Embryonic facial prominence (tissue), 1 donor: ENCODE measurements at regions not wholly inside any gene's neighbourhood (a gene's known extent, or its start where the extent isn't known, plus 50 kb on each side); places are given as distances from the start of the nearest gene placed in this dataset.
A peak's percentile ranks its signal among the peaks of the same experiment; 100 is the strongest.
"Not testable (repeated sequence)": the region's sequence is repeated elsewhere in the genome, so short reads cannot be mapped to it uniquely, and the experiment has no call there.

Experiments used
- DNase-seq: peaks from one replicate; pipeline ENCODE4 v3.0.0-alpha.2; 2016; ENCODE audit errors: extremely low spot score

DNA sequence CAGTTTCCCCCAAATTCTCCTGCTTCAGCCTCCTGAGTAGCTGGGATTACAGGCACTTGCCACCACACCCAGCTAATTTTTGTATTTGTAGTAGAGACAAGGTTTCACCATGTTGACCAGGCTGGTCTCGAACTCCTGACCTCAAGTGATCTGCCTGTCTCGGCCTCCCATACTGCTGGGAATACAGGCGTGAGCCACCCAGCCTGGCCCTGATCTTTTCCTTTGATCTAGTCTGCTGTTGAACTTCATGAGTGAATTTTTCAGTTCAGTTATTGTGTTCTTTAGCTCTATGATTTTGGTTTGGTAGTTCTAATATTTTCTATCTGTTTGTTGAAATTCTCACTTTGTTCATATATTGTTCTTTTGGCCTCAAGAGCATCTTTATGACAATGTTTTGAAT is 83.4 kb upstream of the RAP2C start:
- DNase-seq = not testable (repeated sequence)

DNA sequence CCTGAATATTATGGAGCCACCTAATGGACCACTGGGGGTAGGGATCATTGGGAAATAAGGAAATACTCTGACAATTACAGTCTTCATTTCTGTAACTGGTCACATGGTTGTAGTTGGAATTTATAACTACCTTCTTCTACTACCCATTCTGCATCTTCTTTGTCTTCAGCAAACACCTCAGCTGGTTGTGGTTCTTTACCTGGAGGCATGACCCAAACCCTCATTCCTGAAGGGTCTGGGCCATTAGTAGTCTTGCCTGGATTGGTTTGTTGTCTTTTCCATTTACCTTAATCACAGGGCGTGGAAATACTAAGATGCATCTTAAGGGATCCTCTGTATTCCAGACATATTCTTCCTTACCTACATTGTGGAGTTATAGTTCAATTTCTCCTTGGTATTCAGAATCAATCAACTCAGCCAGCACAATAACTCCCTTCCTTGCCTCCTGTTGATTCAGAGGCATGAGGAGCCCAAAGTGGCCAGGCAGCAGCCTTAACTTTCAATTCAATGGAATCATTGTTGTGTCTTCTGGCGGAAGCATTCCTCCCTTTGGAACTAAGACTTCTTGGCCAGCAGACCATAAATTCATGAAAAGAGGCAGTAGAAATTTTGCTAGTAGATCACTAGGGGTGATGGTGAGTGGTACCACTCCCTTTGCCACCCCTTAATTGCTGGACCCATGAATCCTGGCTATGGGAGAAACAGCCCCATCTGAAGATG is 75.7 kb upstream of the RAP2C start:
- DNase-seq = no peak

DNA sequence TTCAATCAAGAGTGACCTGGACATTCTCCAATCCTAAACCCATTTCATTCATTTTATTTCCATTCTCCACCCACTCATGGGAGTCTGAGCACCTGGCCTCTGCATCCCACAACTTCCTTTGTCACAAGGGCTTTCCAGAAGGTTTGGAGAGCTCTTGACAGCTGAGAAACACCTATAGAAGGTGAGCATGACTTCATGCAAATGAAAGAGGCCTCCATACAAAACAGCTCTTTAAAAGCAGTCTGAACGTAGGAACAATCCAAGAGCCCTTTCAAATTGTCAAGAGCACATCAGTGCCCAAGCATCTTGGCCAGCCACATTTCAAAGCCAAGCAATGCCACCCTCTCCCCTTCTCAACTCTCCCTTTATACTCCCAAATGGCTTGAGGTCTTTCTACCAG is 74.9 kb upstream of the RAP2C start:
- DNase-seq = no peak

DNA sequence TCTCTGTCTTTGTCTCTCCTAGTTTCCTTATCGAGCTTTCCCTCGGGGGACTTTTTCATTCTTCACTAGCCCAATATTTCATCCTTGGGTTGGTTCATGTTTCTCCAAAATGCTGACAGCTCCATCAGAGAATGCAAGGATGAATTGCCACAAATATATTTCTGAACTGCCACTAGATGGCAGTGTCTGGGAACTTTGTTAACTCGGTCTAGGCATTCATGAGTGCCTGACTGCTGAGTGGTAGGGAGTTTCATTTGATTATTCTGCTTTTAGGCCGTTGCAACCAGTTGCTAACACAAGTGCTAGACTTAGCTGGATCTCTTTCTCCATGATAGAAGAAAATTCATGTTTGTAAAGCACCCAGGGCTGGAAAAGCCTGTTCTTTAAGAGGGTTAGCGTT is 73.5 kb upstream of the RAP2C start:
- DNase-seq = peak; percentile 54

DNA sequence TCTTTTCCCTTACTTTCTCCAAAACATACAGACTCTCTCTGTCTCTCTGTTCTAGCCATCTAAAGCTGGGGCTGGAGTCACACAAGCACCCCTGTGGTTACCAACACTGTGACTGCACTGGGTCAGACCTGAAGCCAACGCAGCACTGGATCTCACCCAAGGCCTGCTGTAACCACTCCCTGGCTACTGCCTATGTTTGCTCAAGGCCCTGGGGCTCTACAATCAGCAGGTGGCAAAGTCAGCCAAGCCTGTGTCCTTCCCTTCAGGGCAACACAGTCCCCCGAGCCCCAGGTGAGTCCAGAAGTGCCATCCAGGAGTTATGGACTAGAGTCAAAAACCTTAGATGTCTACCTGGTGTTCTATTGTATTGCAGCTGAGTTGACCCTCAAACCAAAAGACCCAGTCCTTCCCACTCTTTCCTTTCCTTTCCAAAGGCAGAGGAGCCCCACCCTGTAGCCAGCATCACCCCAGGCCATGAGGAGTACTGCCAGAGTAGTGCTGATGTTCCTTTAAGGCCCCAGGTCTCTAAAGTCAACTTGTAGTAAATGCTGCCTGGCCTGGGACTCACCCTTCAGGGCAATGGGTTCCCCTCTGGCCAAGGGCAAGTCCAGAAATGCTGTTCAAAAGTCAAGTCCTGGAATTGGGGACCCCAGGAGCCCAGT is 58.8 kb upstream of the RAP2C start:
- DNase-seq = no peak

DNA sequence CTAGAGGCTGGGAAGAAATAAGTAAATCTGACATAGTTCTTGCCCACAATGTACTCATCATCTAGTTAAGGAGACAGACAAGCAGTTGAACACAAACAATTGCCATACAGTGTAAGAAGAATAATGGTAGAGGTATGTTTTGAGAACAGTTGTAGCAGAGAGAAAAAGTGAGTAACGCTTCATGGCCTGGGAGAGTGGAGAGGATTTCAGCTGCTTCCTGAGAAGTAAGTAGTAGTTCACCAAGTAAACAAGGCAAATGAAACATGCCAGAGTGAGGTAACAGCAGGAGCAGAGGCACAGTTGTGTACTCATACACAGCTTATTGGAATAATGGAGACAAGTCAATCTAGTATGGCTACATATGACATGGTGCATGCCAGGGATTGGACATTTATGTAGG is 53.6 kb upstream of the RAP2C start:
- no peak for DNase-seq

DNA sequence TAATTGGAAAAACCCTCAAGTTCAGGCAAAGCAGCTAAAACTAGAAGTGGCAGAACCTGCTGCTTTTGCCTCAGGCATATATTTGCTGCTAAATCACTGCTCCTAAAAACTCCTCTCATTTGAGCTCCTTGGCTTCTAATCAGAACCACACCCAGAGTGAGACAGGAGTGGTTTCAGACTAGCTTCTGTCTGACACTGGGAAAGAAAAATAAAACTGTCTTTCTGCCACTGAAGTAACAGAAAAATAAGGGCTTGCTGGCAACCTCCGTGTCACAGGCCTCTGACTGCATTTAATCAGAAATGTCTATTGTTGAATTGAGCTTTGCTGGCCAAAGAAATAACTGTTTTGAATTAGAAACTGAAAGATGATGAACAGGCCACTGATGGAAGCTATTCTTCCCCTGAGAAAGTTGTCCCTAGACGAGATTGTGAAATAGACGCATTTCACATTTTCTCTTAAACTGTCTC is 52.1 kb upstream of the RAP2C start:
- no peak for DNase-seq

DNA sequence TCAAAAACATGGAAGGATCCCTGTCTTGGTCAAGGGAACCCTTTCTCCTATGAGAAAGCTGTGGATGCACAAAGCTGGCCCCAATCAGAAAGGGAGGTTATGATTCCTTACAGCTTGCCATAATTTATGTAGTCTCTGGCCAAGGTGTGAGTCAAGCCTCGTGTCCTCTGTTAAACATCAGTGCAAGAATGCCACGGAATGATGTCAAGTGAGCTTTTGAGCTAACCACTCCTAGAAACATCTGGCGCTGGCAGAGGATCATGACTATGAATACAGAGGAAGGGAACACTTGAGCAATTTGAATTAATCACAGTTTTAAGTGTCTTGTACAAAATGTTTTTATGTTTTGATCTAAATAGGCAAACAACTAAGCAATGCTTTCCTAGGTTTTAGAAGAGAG is 51.5 kb upstream of the RAP2C start:
- no peak for DNase-seq

DNA sequence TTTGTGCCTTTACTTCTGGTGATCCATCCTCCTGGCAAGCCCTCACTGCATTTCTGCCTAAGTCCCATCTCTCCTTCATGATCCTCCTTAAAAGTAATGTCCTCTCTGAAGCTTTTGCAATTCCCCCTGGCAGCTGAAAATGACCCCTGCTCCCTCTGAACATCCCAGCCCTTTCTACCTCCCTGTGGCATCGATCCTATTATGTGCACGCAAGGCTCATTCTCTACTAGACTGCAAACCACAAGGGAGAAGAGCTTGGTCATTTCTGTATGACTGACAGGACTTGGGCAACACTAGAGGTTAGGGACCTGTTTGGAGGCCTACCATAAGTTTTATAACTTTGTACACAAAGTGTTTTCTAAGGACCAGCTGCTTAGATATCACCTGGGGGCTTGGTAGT is 50.8 kb upstream of the RAP2C start:
- no peak for DNase-seq
